ENCODE measurements at regions not wholly inside any gene's neighbourhood (a gene's known extent, or its start where the extent isn't known, plus 50 kb on each side); places are given as distances from the start of the nearest gene placed in this dataset.

GRCh38 chr6:27053738-27054137 is 193.8 kb upstream of the PRSS16 start (continued):
- TF ChIP-seq CTCF (IDR thresholded peaks at IDR 0.05 in 2 of 3, conservative IDR thresholded peaks at IDR 0.05 in 1 of 3; ENCODE audit: control insufficient read depth in 2 of 3, extremely low read depth in 1 of 3, insufficient read depth in 1 of 3, low read depth in 3 of 3, low read length in 3 of 3) (no peak), USF1 (IDR thresholded peaks at IDR 0.05; ENCODE audit: borderline replicate concordance, extremely low read length, insufficient read depth, low read depth, low read length) (no peak), SREBF1 (IDR thresholded peaks at IDR 0.05; ENCODE audit: low read length) (no peak), ZNF217 (IDR thresholded peaks at IDR 0.05) (no peak; the same call in 1 of the 2 replicates), BACH1 (IDR thresholded peaks at IDR 0.05; ENCODE audit: borderline replicate concordance) (no peak), YY1 (IDR thresholded peaks at IDR 0.05; ENCODE audit: low read depth, low read length) (no peak), TAF1 (IDR thresholded peaks at IDR 0.05; ENCODE audit: borderline replicate concordance, low read depth, low read length) (no peak), E4F1 (IDR thresholded peaks at IDR 0.05; ENCODE audit: borderline replicate concordance, partially characterized antibody) (no peak), ETV6 (conservative IDR thresholded peaks at IDR 0.05 in 1 of 2, IDR thresholded peaks at IDR 0.05 in 1 of 2; ENCODE audit: borderline replicate concordance in 1 of 2, low read depth in 1 of 2) (no peak), DPF2 (IDR thresholded peaks at IDR 0.05) (0 out of 2 replicates have a peak, but pooled peaks have one; percentile 48), E2F4 (IDR thresholded peaks at IDR 0.05; ENCODE audit: low read depth, low read length) (no peak), SMAD5 (IDR thresholded peaks at IDR 0.05; ENCODE audit: low read depth) (no peak), RCOR1 (conservative IDR thresholded peaks at IDR 0.05; ENCODE audit: low read depth, low read length) (no peak), ZBED1 (IDR thresholded peaks at IDR 0.05; ENCODE audit: borderline replicate concordance) (no peak), CREM (IDR thresholded peaks at IDR 0.05; ENCODE audit: low read depth) (no peak), HSF1 (IDR thresholded peaks at IDR 0.05; ENCODE audit: low read depth, low read length) (no peak), SRF (IDR thresholded peaks at IDR 0.05; ENCODE audit: low read depth in 2 of 2, low read length in 2 of 2) (no peak), HDGF (IDR thresholded peaks at IDR 0.05) (no peak), JUNB (IDR thresholded peaks at IDR 0.05) (no peak), SIX5 (IDR thresholded peaks at IDR 0.05; ENCODE audit: low read depth, low read length, severe bottlenecking) (no peak), MTA2 (IDR thresholded peaks at IDR 0.05; ENCODE audit: low read depth) (peak; percentile 13; the same call in 1 of the 2 replicates), POLR2AphosphoS5 (IDR thresholded peaks at IDR 0.05; ENCODE audit: low read length) (no peak), ZNF622 (IDR thresholded peaks at IDR 0.05) (no peak), YBX1 (IDR thresholded peaks at IDR 0.05) (no peak), HDAC2 (IDR thresholded peaks at IDR 0.05) (no peak), KLF5 (IDR thresholded peaks at IDR 0.05; ENCODE audit: partially characterized antibody) (no peak), HDAC6 (IDR thresholded peaks at IDR 0.05; ENCODE audit: unreplicated experiment) (no peak)
